ENCODE measurements at regions not wholly inside any gene's neighbourhood (a gene's known extent, or its start where the extent isn't known, plus 50 kb on each side); places are given as distances from the start of the nearest gene placed in this dataset.

- no peak for TF ChIP-seq CTCF (IDR thresholded peaks at IDR 0.05)
- no peak for TF ChIP-seq POLR2A (IDR thresholded peaks at IDR 0.05)
These were observed 338.8 kb upstream of the TMEM132C start for GRCh38 chr12:127928178-127928577.

Measured in heart left ventricle (tissue), 13 donors.